HG02798 (cell line): ENCODE measurements at regions not wholly inside any gene's neighbourhood (a gene's known extent, or its start where the extent isn't known, plus 50 kb on each side); places are given as distances from the start of the nearest gene placed in this dataset.

ENCODE experiments used
- ATAC-seq: cut with Tn5 transposase; IDR thresholded peaks from one replicate; pipeline ENCODE4 v1.9.1; 2021; ENCODE audit warnings: mild to moderate bottlenecking; ENCODE audit not compliant: unreplicated experiment, poor library complexity

- ATAC-seq = no peak
Observed at GRCh38 chr2:175478096-175478768, 296.7 kb upstream of the ATP5MC3 start.

- no peak for ATAC-seq
Observed at GRCh38 chr2:175476948-175477347, 295.4 kb upstream of the ATP5MC3 start.

GRCh38 chr2:175476374-175476773, 294.9 kb upstream of the ATP5MC3 start:
- ATAC-seq = no peak

GRCh38 chr2:175475130-175475529, 293.6 kb upstream of the ATP5MC3 start:
- no peak for ATAC-seq

- no peak for ATAC-seq
Observed at GRCh38 chr2:175468431-175469098, 287.1 kb upstream of the ATP5MC3 start.

GRCh38 chr2:175465101-175465500, 283.6 kb upstream of the ATP5MC3 start:
- no peak for ATAC-seq

- no peak for ATAC-seq
Observed at GRCh38 chr2:175464311-175464670, 282.8 kb upstream of the ATP5MC3 start.

- ATAC-seq = no peak
Observed at GRCh38 chr2:175463589-175464310, 282.2 kb upstream of the ATP5MC3 start.

GRCh38 chr2:175463169-175463568, 281.7 kb upstream of the ATP5MC3 start:
- ATAC-seq = no peak

GRCh38 chr2:175462246-175462645, 280.7 kb upstream of the ATP5MC3 start:
- no peak for ATAC-seq

- ATAC-seq = no peak
Observed at GRCh38 chr2:175461839-175462238, 280.3 kb upstream of the ATP5MC3 start.

- no peak for ATAC-seq
Observed at GRCh38 chr2:175457895-175458448, 276.5 kb upstream of the ATP5MC3 start.

GRCh38 chr2:175454953-175455389, 273.5 kb upstream of the ATP5MC3 start:
- no peak for ATAC-seq

- no peak for ATAC-seq
Observed at GRCh38 chr2:175450029-175450760, 268.7 kb upstream of the ATP5MC3 start.

GRCh38 chr2:175449616-175450015, 268.1 kb upstream of the ATP5MC3 start:
- no peak for ATAC-seq

GRCh38 chr2:175446201-175446600, 264.7 kb upstream of the ATP5MC3 start:
- no peak for ATAC-seq

GRCh38 chr2:175445281-175445680, 263.8 kb upstream of the ATP5MC3 start:
- ATAC-seq = no peak

GRCh38 chr2:175442441-175442840, 260.9 kb upstream of the ATP5MC3 start:
- ATAC-seq = no peak

- no peak for ATAC-seq
Observed at GRCh38 chr2:175441181-175441761, 259.8 kb upstream of the ATP5MC3 start.

GRCh38 chr2:175439416-175439815, 257.9 kb upstream of the ATP5MC3 start:
- no peak for ATAC-seq
